ENCODE measurements at regions not wholly inside any gene's neighbourhood (a gene's known extent, or its start where the extent isn't known, plus 50 kb on each side); places are given as distances from the start of the nearest gene placed in this dataset.
"Not testable (repeated sequence)": the region's sequence is repeated elsewhere in the genome, so short reads cannot be mapped to it uniquely, and the experiment has no call there.

DNA sequence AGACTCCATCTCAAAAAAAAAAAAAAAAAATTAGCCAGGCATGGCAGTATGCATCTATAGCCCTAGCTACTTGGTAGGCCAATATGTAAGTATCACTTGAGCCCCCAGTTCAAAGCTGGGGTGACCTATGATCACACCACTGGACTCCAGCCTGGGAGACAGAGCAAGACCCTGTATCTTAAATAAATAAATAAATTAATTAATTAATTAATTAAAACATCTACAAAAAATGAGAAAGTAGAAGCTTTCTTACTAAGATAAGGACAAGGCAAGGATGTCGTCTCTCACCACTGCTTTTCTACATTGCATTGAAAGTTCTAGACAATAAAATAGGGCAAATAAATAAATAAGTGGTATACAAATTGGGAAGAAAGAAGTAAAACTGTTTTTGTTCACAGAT is 134.3 kb upstream of the CARMIL1 start:
- no peak for DNase-seq (ENCODE audit: extremely low spot score, insufficient read length, low read depth)
- FAIRE-seq, result no peak

DNA sequence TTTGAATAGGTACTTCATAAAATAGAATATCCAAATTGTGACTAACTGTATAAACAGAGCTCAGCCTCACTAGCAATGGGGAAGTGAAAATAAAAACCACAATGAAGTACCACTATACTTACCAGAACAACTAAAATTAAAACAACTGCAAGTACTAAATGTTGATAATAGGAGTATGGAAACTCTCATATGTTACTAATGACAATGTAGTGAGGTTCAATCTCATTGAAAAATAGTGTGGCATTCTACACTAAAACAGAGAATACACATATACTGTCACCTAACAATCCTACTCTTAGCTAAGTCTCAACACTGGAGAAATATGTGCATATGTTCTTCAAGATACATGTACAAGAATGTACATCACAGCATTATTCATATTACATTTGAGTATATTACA is 132.0 kb upstream of the CARMIL1 start:
- peak; percentile 86 for FAIRE-seq
- DNase-seq (ENCODE audit: extremely low spot score, insufficient read length, low read depth), result no peak

DNA sequence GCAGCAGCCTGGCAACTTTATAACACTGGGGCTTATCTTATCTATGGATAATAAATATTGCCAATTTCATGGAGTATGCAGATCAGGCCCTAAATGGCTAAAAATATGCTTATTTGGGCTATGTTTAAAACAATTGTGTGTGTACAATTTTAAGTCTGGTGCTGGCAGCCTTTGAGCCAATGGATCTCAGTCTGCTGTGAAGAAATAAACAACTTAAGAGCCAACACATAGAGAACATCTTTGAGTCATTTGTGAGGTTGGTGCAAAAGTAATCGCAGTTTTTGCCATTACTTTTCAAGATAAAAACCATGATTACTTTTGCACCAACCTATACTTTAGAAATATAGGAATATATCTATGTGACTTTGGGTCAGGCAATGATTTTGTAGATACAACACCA is 129.1 kb upstream of the CARMIL1 start:
- FAIRE-seq, result no peak
- DNase-seq (ENCODE audit: extremely low spot score, insufficient read length, low read depth), result no peak

DNA sequence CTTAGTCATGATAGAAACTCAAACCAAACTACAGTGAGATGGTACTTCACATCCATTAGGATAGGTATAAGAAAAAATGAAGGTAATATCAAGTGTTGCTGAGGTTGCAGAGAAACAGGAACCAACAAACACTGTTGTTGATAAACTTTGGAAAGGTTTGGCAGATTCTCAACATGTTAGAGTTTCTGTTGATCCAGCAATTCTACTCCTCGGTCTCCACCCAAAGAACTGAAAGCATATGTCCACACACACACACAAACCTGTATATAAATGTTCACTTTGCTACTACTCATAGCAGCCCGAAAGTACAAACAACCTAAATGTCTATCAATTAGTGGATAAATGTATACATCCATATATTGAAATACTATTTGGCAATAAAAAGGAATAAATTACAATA is 128.3 kb upstream of the CARMIL1 start:
- no peak for DNase-seq (ENCODE audit: extremely low spot score, insufficient read length, low read depth)
- FAIRE-seq, result no peak

GRCh38 chr6:25153079-25153478 is 126.1 kb upstream of the CARMIL1 start:
- FAIRE-seq, result no peak
- no peak for DNase-seq (ENCODE audit: extremely low spot score, insufficient read length, low read depth)

GRCh38 chr6:25154034-25154596 is 125.1 kb upstream of the CARMIL1 start:
- DNase-seq (ENCODE audit: extremely low spot score, insufficient read length, low read depth) (no peak), FAIRE-seq (no peak)

- DNase-seq (ENCODE audit: extremely low spot score, insufficient read length, low read depth) (no peak), FAIRE-seq (no peak)
Observed at GRCh38 chr6:25155211-25155610, 124.0 kb upstream of the CARMIL1 start.

DNA sequence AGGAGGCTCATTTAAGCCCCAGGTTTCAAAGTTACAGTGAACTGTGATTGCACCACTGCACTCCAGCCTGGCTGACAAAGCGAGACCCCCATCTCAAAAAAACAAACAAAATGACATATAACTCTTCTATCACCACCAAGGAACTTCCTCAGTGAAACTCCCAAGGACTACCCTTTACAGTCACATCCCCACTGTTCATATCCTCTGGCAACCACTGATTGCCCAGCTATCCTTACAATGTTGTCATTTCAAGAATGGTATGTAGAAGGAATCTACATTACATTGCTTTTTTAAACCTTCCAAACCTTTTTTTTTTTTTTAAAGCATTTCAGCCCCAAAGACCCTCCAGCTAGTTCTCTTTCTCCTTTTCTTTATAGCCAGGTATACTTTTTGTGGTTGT is 123.1 kb upstream of the CARMIL1 start:
- no peak for FAIRE-seq
- DNase-seq (ENCODE audit: extremely low spot score, insufficient read length, low read depth), result no peak

GRCh38 chr6:25157183-25157582 is 122.0 kb upstream of the CARMIL1 start:
- FAIRE-seq (no peak), DNase-seq (ENCODE audit: extremely low spot score, insufficient read length, low read depth) (no peak)

GRCh38 chr6:25157842-25158241 is 121.3 kb upstream of the CARMIL1 start:
- DNase-seq (ENCODE audit: extremely low spot score, insufficient read length, low read depth), result no peak
- no peak for FAIRE-seq

DNA sequence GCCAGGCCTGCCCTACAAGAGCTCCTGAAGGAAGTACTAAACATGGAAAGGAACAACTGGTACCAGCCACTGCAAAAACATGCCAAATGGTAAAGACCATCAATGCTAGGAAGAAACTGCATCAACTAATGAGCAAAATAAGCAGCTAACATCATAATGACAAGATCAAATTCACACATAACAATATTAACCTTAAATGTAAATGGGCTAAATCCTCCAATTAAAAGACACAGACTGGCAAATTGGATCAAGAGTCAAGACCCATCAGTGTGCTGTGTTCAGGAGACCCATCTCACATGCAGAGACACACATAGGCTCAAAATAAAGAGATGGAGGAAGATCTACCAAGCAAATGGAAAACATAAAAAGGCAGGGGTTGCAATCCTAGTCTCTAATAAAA is 119.0 kb upstream of the CARMIL1 start:
- DNase-seq (ENCODE audit: extremely low spot score, insufficient read length, low read depth); FAIRE-seq: not testable (repeated sequence)

DNA sequence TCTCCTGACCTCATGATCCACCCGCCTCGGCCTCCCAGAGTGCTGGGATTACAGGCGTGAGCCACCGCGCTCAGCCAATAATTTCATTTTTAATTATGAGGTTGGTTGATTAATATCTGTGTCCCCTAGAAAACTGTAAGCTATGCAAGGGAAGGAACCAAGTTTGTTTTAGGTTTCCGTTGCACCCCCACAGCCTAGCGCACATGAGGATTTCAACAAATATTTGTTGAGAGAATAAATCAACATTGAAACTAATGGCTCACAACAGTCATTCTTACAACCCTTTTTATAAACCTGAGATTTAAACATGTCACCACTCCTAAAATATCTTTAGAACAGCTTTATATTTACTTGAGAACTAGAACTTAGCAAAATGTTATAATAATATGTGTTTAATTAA is 114.0 kb upstream of the CARMIL1 start:
- no peak for DNase-seq (ENCODE audit: extremely low spot score, insufficient read length, low read depth)
- FAIRE-seq, result no peak

- FAIRE-seq (no peak), DNase-seq (ENCODE audit: extremely low spot score, insufficient read length, low read depth) (no peak)
Observed at GRCh38 chr6:25165800-25166199, 113.4 kb upstream of the CARMIL1 start.

DNA sequence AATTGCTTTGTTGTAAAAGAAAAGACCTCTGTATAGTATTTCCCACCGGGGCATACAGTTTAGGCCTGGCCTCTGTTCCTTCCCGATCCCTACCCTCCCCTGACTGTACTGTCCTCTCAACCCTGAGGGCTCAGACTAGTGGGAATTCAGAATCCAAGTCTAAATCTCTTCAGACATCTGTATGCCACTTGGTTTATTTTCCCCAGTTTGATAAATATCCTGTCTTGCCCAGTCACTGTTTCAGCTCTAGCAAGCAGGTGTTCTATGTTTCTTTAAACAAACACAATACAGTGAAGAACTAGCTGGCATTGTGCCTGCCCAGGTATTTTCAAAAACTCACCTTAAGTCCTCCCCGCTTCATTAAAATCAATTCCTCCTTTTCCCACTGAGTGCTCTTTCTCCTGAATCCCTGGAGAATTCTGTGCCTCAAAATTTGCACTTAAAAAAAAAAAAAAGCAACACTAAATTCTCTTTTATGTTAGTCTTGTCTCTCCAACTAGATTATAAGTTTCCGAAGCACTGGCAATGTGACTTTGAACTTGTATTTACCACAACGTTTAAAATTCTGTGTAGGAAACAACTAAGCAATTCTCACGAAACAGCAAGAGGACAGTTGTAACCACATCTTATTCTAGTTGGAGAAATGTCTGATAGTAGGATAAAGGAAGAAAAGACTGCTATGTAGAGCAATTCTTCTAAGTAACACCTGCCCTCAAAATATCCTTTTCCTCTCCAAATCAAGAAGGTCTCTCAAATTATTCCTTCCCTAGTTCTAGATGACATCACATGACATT is 112.0 kb upstream of the CARMIL1 start:
- FAIRE-seq (no peak), DNase-seq (ENCODE audit: extremely low spot score, insufficient read length, low read depth) (no peak)

DNA sequence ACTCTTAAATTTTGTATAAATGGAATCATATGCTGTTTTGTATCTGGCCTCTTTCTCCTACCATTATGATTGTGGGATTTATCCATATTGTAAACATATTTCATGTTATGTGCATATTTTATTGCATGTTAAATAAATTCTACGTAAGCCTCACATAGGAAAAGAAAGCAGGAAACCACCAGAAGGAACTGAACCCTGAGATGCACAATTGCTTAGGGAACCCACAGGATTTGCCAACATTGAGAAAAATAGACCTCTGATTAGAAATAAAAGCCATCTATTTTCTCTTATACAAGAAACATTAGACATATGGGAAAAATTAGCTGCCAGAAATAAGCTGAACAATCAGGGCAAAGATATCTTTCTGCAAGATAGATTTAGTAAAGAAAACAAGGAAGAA is 111.2 kb upstream of the CARMIL1 start:
- no peak for DNase-seq (ENCODE audit: extremely low spot score, insufficient read length, low read depth)

DNA sequence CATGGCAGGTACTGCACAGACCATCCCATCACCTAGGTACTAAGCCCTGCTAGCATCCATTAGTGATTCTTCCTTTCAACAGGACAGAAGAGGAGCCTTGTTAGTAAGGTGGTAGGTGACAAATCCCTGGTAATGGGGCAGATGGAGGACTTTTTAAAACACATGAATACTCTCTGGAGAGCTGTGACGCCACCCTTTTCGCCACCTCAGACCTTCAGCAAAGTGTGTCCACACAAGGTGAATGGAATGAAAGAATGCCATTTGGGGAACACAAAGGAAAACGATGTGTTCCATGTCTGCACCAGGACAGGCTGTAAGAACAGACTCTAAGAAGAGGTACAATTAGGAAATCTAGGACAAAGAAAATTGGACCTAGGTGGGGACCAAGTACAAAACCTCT is 110.5 kb upstream of the CARMIL1 start:
- FAIRE-seq (no peak), DNase-seq (ENCODE audit: extremely low spot score, insufficient read length, low read depth) (no peak)

More for the DNA sequence above, 111.2 kb upstream of the CARMIL1 start:
- FAIRE-seq, result no peak

GRCh38 chr6:25169553-25169952 is 109.6 kb upstream of the CARMIL1 start:
- no peak for FAIRE-seq
- no peak for DNase-seq (ENCODE audit: extremely low spot score, insufficient read length, low read depth)

GRCh38 chr6:25169961-25170360 is 109.2 kb upstream of the CARMIL1 start:
- no peak for FAIRE-seq
- DNase-seq (ENCODE audit: extremely low spot score, insufficient read length, low read depth), result no peak

DNA sequence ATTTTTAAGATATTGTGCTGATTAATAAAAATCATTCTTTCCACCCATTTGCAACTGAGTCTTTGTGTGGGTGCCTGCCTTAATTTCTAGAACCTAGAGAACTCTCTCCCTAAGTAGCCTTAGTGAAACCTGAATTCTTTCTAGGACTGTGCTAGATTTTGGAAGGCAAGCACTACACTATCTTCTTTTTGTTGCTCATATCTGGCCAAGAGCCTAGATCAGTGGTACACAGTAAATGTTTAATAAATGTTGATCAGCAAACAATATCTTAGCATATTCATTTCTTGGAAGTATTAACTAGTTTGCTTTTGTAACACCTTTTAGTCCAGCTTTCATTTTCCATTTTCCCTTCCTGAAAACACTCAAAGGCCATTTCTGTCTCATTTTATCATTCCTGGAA is 108.5 kb upstream of the CARMIL1 start:
- DNase-seq (ENCODE audit: extremely low spot score, insufficient read length, low read depth) (no peak), FAIRE-seq (no peak)

GRCh38 chr6:25171301-25171700 is 107.9 kb upstream of the CARMIL1 start:
- DNase-seq (ENCODE audit: extremely low spot score, insufficient read length, low read depth) (no peak), FAIRE-seq (no peak)

DNA sequence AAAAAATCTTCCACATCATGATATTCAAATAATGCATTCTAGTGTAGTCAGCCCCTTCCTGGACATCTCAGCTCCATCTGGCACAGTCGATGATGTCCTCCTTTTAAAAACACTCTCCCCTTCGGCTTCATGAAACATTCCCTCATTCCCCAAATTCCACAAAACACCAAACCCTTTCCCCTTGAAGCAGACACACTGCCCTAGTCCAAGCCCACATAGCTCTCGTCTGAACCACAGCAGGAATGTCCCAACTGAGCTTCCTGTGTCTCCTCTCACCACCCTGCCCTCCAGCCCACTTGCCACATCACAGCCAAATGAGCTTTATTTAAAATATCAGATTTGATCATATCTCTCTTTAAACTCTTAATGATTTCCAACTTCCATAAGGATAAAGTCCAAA is 106.4 kb upstream of the CARMIL1 start:
- FAIRE-seq, result no peak
- no peak for DNase-seq (ENCODE audit: extremely low spot score, insufficient read length, low read depth)

DNA sequence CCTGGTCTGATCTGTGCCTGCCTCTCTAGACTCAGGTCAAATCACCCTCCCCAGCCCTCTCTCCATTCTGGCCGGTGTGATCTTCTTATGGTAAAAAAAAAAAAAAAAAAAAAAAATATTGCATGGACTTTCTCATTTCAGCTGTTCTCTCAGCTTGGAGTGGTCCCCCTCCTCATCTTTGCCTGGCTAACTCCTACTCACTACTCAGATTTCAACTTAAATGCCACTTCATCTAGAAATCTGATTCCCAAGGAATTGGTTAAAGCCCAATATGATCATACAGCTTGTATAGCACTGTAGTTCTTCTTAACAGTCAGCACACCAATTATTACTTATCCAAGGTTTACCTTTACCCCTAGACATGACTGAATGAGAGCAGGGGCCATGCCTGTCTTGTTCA is 105.9 kb upstream of the CARMIL1 start:
- FAIRE-seq (no peak), DNase-seq (ENCODE audit: extremely low spot score, insufficient read length, low read depth) (no peak)

Measured in GM18507 (cell line).